ENCODE measurements at regions not wholly inside any gene's neighbourhood (a gene's known extent, or its start where the extent isn't known, plus 50 kb on each side); places are given as distances from the start of the nearest gene placed in this dataset.

DNA sequence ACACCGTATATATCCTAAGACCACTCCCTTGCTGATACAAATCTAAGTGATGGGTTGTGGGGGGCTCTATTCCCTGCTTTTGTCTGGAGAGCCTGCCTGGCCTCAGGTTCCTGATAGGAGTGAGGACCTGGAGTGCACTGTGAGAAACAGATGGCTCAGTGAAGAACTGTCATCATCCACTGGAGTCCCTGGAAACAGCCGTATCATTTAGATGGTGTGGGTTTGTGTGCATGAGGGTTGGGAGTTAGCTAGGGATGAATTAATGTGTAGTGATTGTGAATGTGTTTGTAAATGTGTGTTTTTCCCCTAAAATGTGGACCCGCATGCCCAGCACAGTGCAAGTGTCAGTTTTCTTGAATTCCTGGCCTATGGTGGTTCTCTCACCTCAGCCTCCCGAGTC lies 111.6 kb downstream of the CRYBB2 start:
- TF ChIP-seq, protein P1, sequence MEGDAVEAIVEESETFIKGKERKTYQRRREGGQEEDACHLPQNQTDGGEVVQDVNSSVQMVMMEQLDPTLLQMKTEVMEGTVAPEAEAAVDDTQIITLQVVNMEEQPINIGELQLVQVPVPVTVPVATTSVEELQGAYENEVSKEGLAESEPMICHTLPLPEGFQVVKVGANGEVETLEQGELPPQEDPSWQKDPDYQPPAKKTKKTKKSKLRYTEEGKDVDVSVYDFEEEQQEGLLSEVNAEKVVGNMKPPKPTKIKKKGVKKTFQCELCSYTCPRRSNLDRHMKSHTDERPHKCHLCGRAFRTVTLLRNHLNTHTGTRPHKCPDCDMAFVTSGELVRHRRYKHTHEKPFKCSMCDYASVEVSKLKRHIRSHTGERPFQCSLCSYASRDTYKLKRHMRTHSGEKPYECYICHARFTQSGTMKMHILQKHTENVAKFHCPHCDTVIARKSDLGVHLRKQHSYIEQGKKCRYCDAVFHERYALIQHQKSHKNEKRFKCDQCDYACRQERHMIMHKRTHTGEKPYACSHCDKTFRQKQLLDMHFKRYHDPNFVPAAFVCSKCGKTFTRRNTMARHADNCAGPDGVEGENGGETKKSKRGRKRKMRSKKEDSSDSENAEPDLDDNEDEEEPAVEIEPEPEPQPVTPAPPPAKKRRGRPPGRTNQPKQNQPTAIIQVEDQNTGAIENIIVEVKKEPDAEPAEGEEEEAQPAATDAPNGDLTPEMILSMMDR (IDR thresholded peaks at IDR 0.05) = no peak
- TF ChIP-seq ZFX (IDR thresholded peaks at IDR 0.05; ENCODE audit: borderline replicate concordance) = no peak

Data from 22Rv1 (cell line).